GM23248 (cell line): ENCODE measurements at regions not wholly inside any gene's neighbourhood (a gene's known extent, or its start where the extent isn't known, plus 50 kb on each side); places are given as distances from the start of the nearest gene placed in this dataset.
A peak's percentile ranks its signal among the peaks of the same experiment; 100 is the strongest.

Experiments
- DNase-seq: peaks from one replicate; pipeline ENCODE4 v3.0.0-alpha.2; 2015
- H2AFZ ChIP-seq: fragments of 200-600 bp; sonication (generic); 2 replicates; pipeline ENCODE4 v1.6.1; 2016; ENCODE audit warnings: antibody characterized with exemption
- H3F3A ChIP-seq: fragments of 200-600 bp; sonication (generic); 2 replicates; pipeline ENCODE4 v1.6.1; 2016; ENCODE audit warnings: mild to moderate bottlenecking, antibody characterized with exemption, mixed run types; ENCODE audit not compliant: insufficient read depth
- H3K27ac ChIP-seq: fragments of 200-600 bp; sonication (generic); 2 replicates; pipeline ENCODE4 v1.5.1; 2016; ENCODE audit warnings: mild to moderate bottlenecking
- H3K27me3 ChIP-seq: fragments of 200-600 bp; sonication (generic); replicated peaks from 2 replicates; pipeline ENCODE4 v1.6.1; 2016; ENCODE audit warnings: mild to moderate bottlenecking; ENCODE audit not compliant: insufficient read depth
- H3K36me3 ChIP-seq: fragments of 200-600 bp; sonication (generic); 2 replicates; pipeline ENCODE4 v1.6.1; 2016; ENCODE audit warnings: low read depth, mild to moderate bottlenecking
- H3K4me1 ChIP-seq: fragments of 200-600 bp; sonication (generic); 2 replicates; pipeline ENCODE4 v1.6.1; 2016; ENCODE audit warnings: mild to moderate bottlenecking; ENCODE audit not compliant: insufficient read depth
- H3K4me2 ChIP-seq: fragments of 200-600 bp; sonication (generic); one replicate; pipeline ENCODE4 v1.6.1; 2016; ENCODE audit warnings: mild to moderate bottlenecking; ENCODE audit not compliant: unreplicated experiment
- H3K4me3 ChIP-seq: fragments of 200-600 bp; sonication (generic); 2 replicates; pipeline ENCODE4 v1.5.1; 2016; ENCODE audit warnings: mild to moderate bottlenecking
- H3K79me2 ChIP-seq: fragments of 200-600 bp; sonication (generic); 2 replicates; pipeline ENCODE4 v1.6.1; 2016; ENCODE audit warnings: mild to moderate bottlenecking; ENCODE audit not compliant: insufficient read depth
- H3K9ac ChIP-seq: fragments of 200-600 bp; sonication (generic); 2 replicates; pipeline ENCODE4 v1.6.1; 2016; ENCODE audit warnings: mild to moderate bottlenecking
- H3K9me2 ChIP-seq: fragments of 200-600 bp; sonication (generic); 2 replicates; pipeline ENCODE4 v1.6.1; 2016; ENCODE audit warnings: mixed run types, mild to moderate bottlenecking, moderate library complexity; ENCODE audit not compliant: insufficient read depth
- H3K9me3 ChIP-seq: fragments of 200-600 bp; sonication (generic); one replicate; pipeline ENCODE4 v1.6.1; 2017; ENCODE audit warnings: low read depth
- H4K20me1 ChIP-seq: fragments of 200-600 bp; sonication (generic); 2 replicates; pipeline ENCODE4 v1.6.0; 2016; ENCODE audit not compliant: insufficient read depth
- EZH2 ChIP-seq: fragments of 200-600 bp; sonication (generic); IDR thresholded peaks from 2 replicates; pipeline ENCODE4 v1.6.1; 2018; ENCODE audit warnings: antibody characterized with exemption, mild to moderate bottlenecking; ENCODE audit not compliant: insufficient read depth, poor library complexity, severe bottlenecking
- EZH2phosphoT487 ChIP-seq: fragments of 200-600 bp; sonication (generic); IDR thresholded peaks from 2 replicates; pipeline ENCODE4 v1.6.1; 2018; ENCODE audit warnings: antibody characterized with exemption, moderate library complexity, mild to moderate bottlenecking, low read depth; ENCODE audit not compliant: insufficient read depth
- WGBS, 2 experiments: methylation state at CpG; one replicate each; pipeline ENCODE4 v1.1.6; 2015 to 2017; ENCODE audit warnings: low lambda C conversion rate in 2 of 2, low coverage in 1 of 2; ENCODE audit errors: missing lambda C conversion rate in 2 of 2; 5-methylcytosine and 5-hydroxymethylcytosine counted together
- in situ Hi-C: fragments of 300-500 bp; cut with MboI; formaldehyde crosslinking; loops from 2 replicates; pipeline ENCODE4 v1.15.0; 2020

DNA sequence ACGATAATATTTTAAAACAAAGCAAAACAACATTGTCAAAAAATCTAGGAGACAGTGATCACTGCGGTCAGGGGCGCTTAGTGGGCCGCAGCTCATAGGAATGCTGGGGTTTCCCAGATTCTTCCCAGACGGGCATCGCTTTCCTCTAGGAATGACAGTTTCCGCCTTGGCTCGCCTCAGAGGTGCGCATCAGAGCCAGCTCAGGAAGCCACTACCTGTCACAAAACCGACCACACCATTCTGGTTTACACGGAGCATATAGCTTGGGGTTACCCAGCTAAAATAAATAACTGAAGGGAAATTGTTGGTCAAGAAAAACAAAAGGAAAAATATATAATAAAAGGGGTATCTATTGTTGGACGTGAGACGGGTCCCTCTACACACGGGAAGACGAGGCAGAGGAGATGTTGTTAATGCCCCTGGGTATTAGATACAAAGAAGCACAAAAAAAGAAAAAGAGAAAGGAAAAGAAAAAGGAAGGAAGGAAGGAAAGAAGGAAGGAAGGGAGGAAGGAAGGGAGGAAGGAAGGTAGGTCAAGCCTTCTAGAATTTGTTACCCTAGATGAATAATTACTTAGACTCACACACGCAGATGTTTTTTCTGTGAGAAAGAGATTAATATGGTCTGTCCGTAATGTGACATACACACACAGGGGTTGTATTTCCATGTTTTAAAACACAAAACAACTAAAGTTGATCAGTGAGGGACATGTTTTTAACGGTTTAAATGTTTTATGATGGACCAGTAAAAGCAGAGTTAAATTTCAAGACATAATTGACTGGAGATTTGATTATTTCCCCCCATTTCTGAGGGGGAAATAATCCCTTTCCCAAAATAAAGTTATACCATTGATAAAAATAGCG is 292.4 kb upstream of the NFE2L3 start:
- DNase-seq: no peak
- peaks cover 16% of the 10 kb centered on the region for H3K27me3 ChIP-seq
- 93 to 94% methylated on average over 19 of the region's 19 CpGs for WGBS, 2 experiments
- in situ Hi-C loops: loop anchor here (10.0 kb wide), 3 partner anchors 605 to 1315 kb away; partner anchors contain the start of genes HOXA10, HOXA3 and HOXA7
- H3K4me3 ChIP-seq: no peak overlapping the region
- no peaks in the 10 kb centered on the region for H4K20me1 ChIP-seq
- no peak overlapping the region for H3K27ac ChIP-seq
- no peaks in the 10 kb centered on the region for H3K9me2 ChIP-seq
- H3F3A ChIP-seq: peaks cover 22% of the 10 kb centered on the region
- H3K9me3 ChIP-seq: no peaks in the 10 kb centered on the region
- no peak for TF ChIP-seq EZH2phosphoT487
- no peak for TF ChIP-seq EZH2
- no peak overlapping the region for H3K9ac ChIP-seq
- no peak overlapping the region for H2AFZ ChIP-seq
- peaks cover 6% of the 10 kb centered on the region; the same call in 1 of the 2 replicates for H3K79me2 ChIP-seq
- H3K36me3 ChIP-seq: no peaks in the 10 kb centered on the region
- peaks cover 17% of the 10 kb centered on the region for H3K4me1 ChIP-seq
- H3K4me2 ChIP-seq: no peak overlapping the region

DNA sequence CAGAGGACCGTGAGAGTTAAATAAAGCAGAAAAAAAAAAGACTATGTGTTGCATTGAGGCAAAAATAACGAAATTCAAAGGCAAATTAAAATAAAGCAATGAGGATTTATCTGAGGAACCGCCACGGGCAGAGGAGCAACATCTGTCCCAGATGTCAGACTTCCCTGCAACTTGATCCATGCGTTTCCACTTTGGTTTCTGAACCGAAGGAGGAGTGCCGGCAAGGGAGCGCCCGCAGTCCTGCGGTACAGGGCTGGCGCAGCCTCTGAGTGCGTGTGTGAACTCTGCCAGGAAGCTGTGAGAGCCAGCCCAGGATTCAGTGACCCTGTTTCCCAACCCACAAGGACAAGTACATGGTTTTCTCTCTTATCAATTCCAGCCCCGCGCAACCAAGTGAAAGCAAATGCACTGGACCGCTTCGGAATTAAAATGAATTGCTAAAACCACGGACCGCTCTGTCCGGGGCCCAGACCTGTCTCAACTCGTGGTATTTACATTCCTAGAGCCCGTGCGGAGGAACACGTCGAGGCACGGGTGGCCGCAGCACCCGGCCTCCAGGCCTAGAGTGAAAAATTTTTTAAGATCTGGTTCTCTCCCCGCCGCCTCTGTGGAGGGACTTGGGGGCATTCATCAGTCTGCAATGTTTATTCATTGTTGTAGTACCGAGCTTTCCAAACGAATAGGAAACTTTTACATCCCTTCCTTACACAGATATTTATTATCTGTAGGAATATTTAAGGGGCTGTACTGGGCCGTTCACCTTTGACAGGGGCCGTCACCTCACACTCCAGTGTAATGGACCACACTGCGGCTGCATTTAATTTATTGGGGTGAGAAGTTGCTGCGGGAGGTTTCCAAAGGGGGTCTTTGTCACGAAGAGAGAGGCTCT is 291.5 kb upstream of the NFE2L3 start:
- no peak for DNase-seq
- peaks cover 4% of the 10 kb centered on the region; the same call in 1 of the 2 replicates for H3K79me2 ChIP-seq
- in situ Hi-C loops: loop anchor here (10.0 kb wide), 1 partner anchor 1294 kb away; the partner anchor contains the start of genes HOXA3 and HOXA7
- TF ChIP-seq EZH2phosphoT487: no peak
- TF ChIP-seq EZH2: no peak
- H2AFZ ChIP-seq: peak overlapping the region; percentile 93
- H3K36me3 ChIP-seq: no peaks in the 10 kb centered on the region
- no peak overlapping the region for H3K4me2 ChIP-seq
- no peaks in the 10 kb centered on the region for H4K20me1 ChIP-seq
- no peaks in the 10 kb centered on the region for H3K9me2 ChIP-seq
- H3K9me3 ChIP-seq: no peaks in the 10 kb centered on the region
- WGBS, 2 experiments: 86 to 88% methylated on average over 36 of the region's 36 CpGs
- H3F3A ChIP-seq: peaks cover 19% of the 10 kb centered on the region
- H3K27ac ChIP-seq: no peak overlapping the region
- H3K4me1 ChIP-seq: peaks cover 13% of the 10 kb centered on the region
- H3K4me3 ChIP-seq: no peak overlapping the region
- H3K27me3 ChIP-seq: peaks cover 25% of the 10 kb centered on the region
- H3K9ac ChIP-seq: no peak overlapping the region

DNA sequence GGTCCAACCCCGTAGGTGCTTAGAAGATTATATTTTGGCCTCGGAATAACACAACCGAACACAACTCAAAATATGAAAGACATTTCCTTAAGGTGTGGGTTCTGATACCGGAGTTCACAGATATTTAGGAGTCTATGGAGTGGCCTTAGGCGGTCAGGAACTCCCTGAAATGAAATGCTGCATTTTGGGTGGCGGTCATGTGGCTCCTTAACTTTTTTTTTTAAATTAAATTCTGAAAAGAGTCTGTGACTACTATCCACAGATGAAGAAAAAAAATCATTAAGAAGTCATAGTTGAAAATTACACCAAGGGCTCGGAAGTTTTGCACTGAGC is 290.9 kb upstream of the NFE2L3 start:
- in situ Hi-C loops: loop anchor here (10.0 kb wide), 1 partner anchor 1294 kb away; the partner anchor contains the start of genes HOXA3 and HOXA7
- peak overlapping the region; percentile 80 for H3K4me3 ChIP-seq

DNA sequence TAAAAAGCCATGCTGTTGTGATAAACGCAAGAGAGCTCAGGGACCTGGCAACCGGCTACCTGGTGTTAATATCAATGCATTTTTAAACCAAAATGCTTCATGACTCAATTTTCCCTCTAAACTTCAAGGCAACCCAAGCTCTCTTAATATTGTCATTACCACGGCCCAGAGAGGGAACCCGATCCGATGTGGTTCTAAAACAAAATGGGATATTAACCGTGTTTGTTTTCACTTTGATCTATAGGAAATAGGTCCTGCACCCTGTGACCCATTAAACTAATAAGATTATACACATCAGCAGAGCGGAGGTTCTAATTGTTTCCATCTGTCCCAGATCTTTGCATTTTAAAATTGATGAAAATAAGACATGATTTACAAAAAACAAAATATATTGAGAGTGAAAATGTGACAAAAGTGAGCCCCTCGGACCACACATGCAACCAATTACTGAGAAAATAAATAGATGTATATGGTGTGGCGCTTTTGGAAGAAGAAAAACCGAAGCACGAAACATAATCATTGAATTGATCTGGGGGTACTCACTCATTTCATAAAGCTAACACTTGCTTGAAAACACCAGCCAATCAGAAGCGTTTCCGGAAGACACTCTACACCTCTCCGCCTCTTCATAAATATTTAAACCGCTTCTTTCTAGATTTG is 290.3 kb upstream of the NFE2L3 start:
- H3K9ac ChIP-seq: peak overlapping the region; percentile 72
- no peak for TF ChIP-seq EZH2

More for the DNA sequence above, 290.9 kb upstream of the NFE2L3 start:
- Histone ChIP-seq H2AFZ (peak overlapping the region; percentile 93), H3K4me1 (peaks cover 7% of the 10 kb centered on the region; the same call in 1 of the 2 replicates), H3K27me3 (peaks cover 31% of the 10 kb centered on the region), H3K9ac (peak overlapping the region; percentile 72), H3K9me3 (no peaks in the 10 kb centered on the region), H3K79me2 (no peaks in the 10 kb centered on the region), H4K20me1 (no peaks in the 10 kb centered on the region), H3K9me2 (no peaks in the 10 kb centered on the region), H3K36me3 (no peaks in the 10 kb centered on the region), H3F3A (peaks cover 13% of the 10 kb centered on the region), H3K4me2 (peak overlapping the region; percentile 84), H3K27ac (peak overlapping the region; percentile 70)
- TF ChIP-seq EZH2phosphoT487: no peak
- TF ChIP-seq EZH2: no peak
- 85 to 87% methylated on average over 7 of the region's 7 CpGs for WGBS, 2 experiments
- no peak for DNase-seq

More for the DNA sequence above, 290.3 kb upstream of the NFE2L3 start:
- Histone ChIP-seq H3K36me3 (no peaks in the 10 kb centered on the region), H3K79me2 (no peaks in the 10 kb centered on the region), H4K20me1 (no peaks in the 10 kb centered on the region), H3K9me3 (no peaks in the 10 kb centered on the region), H3K4me1 (0 out of 2 replicates have a peak, but pooled peaks cover 4% of the 10 kb centered on the region), H3K4me2 (peak overlapping the region; percentile 84), H3K9me2 (no peaks in the 10 kb centered on the region), H3K27me3 (peaks cover 37% of the 10 kb centered on the region), H3F3A (peaks cover 8% of the 10 kb centered on the region), H2AFZ (peak overlapping the region; percentile 93), H3K27ac (peak overlapping the region; percentile 70), H3K4me3 (peak overlapping the region; percentile 80)
- DNase-seq: peak; percentile 40
- in situ Hi-C loops: loop anchor here (10.0 kb wide), 1 partner anchor 1293 kb away; the partner anchor contains the start of genes HOXA3 and HOXA7
- 7 to 15% methylated on average over 15 of the region's 15 CpGs for WGBS, 2 experiments
